CMK (cell line): ENCODE measurements at regions not wholly inside any gene's neighbourhood (a gene's known extent, or its start where the extent isn't known, plus 50 kb on each side); places are given as distances from the start of the nearest gene placed in this dataset.

Experiments used
- DNase-seq: peaks from one replicate; pipeline ENCODE4 v3.0.0-alpha.2; 2010; ENCODE audit warnings: low read depth

GRCh38 chr21:15151385-15152103 is 86.7 kb upstream of the NRIP1 start:
- no peak for DNase-seq

DNA sequence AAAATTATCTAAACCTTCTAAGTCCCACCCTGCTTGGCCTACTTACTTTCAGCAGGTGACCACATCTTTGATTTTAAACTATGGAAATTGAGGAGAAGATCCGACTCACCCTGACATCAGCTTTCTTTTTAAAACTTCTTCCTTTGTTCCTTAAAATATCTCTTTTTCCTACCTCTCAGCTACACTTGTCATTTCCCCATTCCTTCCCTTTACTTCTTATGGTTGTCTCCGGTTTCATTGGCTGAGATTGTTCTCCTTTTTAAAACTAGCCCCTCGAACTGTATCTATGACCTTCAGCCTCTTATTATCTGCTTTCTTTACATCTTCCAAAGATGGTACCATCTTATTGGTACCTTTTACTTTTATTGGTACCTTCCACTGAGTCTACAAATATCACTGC is 87.8 kb upstream of the NRIP1 start:
- DNase-seq = no peak

DNA sequence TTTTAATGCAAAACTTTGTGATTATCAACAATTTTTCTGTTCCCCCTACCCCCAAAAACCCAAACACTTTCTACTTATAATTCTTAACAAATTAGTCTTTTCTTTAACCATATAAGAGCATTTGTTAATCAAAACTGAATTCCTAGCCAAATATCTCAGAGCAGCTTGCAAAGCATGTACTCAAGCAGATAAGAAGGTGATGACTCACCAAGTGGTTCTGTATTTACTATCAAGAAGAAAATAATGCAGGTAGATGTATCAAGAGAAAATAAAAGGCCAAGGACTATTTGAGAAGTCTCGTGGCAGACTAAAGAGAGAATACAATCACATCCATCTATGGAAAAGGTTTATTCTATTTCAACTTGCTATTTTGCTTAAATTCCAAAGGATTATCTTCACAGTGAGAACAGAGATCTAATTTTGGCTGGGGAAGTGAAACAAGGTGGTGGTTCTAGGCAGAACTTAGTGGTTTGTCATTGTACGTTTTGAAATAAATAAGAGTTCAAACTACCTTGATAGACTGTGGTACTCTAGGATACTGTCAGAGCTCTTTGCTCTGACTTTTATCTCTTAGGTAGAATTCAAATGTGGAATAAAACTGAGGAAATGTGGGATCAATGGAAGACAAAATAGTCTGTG is 94.7 kb upstream of the NRIP1 start:
- DNase-seq = no peak

DNA sequence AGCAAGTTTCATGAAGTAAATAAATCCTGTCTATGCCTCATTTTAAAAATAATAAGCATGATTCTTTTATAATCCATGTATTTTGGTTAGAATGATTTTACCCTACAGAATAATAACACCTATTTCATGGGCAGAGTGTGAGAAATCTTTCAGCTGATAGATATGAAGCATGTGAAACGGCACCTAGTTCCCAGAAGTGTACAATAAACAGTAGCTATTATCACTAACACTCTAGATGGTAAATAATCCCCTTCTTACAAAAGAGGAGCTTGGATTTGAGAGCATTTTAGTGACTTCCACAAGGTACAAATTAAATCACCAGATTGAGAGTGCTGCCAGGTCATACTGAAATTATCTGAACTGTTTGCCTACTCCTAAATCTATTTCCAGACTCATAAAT is 95.3 kb upstream of the NRIP1 start:
- no peak for DNase-seq

GRCh38 chr21:15162921-15163320 is 98.1 kb upstream of the NRIP1 start:
- no peak for DNase-seq

GRCh38 chr21:15164273-15164672 is 99.5 kb upstream of the NRIP1 start:
- no peak for DNase-seq

DNA sequence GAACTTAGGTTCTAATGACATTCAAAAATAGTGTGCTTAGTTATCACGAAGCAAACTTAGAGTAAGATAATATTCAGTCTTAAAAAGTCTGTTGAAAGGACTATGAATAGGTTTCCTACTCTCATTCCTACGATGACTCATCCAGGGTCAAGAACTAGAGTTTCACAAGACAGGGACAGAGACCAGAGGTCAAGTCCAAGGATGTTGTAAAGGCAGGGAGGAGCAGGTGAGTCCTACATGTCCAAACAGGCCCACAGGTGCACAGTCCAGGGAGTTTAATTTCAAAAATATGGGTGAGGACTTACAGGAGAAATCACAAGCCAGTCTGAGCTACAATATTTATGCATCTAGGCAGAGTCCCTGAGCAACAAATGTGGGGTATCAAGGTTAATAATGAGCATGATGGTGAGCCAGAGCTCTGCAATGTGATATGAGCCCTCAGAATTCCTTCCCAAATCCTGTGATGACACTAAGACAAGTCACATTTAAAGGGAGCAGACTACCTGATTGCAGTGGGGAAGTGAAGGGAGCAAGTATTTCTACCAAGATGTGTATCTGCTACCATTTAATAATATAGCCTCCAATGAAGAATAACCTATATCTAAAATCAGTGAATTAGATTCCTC is 100.0 kb upstream of the NRIP1 start:
- no peak for DNase-seq

DNA sequence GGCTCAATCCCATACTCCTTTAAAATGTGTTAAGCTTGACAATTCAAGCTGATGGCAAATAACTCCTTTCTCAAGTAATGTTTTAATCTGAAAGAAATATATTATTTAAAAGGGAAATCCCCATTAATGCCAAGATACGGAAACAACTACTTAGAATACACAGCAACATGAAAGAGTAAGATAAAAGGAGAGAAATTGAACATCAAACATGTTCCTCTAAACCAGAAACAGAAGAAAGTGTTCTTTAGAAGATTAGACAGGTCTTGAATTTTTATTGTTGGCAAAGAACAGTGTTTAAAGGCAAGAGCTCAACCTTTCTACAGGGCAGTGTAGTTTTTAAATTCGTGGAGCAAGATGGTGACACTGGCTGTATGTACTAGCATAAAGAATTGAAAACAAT is 105.8 kb upstream of the NRIP1 start:
- DNase-seq = no peak

DNA sequence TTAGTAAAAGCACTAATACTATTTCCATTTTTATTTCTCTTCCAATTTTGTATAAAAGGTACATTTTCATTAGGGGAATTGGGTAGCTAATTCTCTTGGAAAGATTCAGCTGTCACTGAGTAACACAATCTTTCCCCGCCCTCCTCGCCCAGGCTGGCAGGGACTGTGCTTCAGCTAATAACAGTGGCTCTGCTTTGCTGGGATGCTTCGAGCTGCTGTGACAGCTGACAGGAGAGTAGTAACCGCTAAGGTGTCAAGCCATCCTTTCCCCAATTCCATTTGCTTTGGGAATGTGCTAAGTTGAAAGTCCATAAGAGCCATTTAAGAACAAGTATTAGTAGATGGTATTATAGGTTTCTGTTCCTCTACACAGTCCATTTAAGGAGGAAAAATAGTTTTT is 106.7 kb upstream of the NRIP1 start:
- DNase-seq = no peak

- no peak for DNase-seq
Measured at GRCh38 chr21:15172963-15173362, 108.2 kb upstream of the NRIP1 start.

- DNase-seq = no peak
Measured at GRCh38 chr21:15174923-15175322, 110.1 kb upstream of the NRIP1 start.

DNA sequence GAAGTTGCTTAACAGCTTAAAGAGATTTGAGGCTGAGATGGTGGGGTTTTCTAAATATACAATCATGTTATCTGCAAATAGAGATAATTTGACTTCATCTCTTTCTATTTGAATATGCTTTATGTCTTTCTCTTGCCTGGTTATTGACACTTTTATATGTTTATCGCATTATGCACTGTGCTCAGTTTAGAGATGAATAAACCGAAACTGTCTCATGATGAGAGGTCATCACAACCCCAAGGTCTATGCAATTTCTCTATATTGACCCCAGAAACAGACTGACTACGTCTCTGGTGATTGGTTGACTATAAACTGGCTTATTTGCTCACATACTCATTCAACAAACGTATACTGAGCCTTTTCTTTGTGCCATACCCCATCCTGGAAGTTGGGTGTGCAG is 117.9 kb upstream of the NRIP1 start:
- DNase-seq = no peak

- no peak for DNase-seq
Measured at GRCh38 chr21:15183813-15184257, 119.0 kb upstream of the NRIP1 start.

- no peak for DNase-seq
Measured at GRCh38 chr21:15190412-15190811, 125.6 kb upstream of the NRIP1 start.

GRCh38 chr21:15190837-15191236 is 126.0 kb upstream of the NRIP1 start:
- DNase-seq = no peak

- DNase-seq = no peak
Measured at GRCh38 chr21:15191342-15191741, 126.5 kb upstream of the NRIP1 start.

DNA sequence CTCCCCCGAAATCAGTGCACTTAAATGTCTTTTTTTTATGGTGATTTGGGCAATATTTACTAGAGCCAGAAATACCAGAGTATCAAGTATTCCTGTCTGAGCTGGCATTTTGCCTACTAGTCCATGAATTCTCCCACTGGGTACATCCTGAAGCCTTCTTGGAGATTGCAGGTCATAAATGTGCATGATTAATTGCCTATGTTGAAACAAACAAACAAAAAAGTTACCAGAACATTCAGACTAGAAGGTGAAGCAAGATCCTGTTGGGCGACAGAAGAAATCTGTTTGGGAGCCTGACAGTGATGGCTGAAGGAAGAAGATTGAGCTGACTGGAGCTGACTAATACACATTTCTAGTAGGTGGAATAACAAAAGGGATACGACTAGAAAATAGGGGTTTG is 127.4 kb upstream of the NRIP1 start:
- no peak for DNase-seq

DNA sequence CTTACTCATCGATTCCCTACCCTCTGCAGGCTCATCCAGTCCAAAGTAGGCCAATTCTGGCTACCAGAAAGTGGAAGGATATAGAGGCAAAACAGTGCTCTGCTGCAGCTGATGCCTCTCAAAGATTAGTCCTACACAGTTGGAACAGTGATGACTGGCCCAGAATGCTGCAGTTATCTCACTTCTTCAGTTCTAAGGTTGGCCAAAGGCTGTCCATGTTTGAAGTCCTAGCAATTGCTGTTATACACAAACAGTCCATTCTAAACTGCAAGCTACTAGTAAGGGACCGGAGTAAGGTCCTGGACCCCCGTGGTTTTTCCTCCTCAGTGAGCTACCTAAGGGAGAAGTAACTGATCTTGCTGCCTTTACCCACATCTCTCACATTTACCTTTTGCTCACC is 129.1 kb upstream of the NRIP1 start:
- no peak for DNase-seq

DNA sequence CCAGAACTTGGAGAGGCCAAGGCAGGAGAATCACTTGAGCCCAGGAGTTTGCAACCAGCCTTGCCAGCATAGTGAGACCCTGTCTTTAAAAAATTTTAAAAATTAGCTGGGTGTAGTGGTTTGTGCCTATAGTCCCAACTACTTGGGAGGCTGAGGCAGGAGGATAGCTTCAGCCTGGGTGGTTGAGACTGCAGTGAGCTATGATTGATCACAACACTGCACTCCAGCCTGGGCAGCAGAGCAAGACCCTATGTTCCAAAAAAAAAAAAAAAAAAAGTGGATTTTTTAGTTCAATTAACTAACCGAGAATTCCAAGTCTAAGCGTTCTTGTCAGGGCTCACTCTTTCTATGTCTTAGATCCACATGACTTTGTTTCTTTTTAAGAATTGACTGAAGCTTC is 130.3 kb upstream of the NRIP1 start:
- no peak for DNase-seq

DNA sequence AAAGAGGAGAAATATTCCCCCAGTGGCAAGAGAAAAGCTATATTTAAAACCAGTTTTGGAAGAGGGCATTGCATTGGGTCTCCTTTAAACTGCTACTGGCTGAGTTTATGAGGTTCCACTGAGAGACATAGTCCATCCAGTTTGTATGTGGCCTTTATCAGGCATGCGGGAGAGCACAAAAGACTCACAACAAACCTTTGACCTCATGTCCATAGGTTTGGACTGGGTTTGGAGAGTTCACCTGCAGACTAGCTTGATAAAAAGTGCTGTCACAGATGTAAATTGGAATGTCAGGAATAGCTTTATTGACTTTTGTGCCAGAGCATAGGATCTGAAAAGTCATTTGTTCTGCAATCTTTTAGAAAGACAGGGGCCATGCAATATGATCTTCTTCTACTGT is 131.0 kb upstream of the NRIP1 start:
- DNase-seq = no peak

GRCh38 chr21:15197696-15198095 is 132.9 kb upstream of the NRIP1 start:
- no peak for DNase-seq

DNA sequence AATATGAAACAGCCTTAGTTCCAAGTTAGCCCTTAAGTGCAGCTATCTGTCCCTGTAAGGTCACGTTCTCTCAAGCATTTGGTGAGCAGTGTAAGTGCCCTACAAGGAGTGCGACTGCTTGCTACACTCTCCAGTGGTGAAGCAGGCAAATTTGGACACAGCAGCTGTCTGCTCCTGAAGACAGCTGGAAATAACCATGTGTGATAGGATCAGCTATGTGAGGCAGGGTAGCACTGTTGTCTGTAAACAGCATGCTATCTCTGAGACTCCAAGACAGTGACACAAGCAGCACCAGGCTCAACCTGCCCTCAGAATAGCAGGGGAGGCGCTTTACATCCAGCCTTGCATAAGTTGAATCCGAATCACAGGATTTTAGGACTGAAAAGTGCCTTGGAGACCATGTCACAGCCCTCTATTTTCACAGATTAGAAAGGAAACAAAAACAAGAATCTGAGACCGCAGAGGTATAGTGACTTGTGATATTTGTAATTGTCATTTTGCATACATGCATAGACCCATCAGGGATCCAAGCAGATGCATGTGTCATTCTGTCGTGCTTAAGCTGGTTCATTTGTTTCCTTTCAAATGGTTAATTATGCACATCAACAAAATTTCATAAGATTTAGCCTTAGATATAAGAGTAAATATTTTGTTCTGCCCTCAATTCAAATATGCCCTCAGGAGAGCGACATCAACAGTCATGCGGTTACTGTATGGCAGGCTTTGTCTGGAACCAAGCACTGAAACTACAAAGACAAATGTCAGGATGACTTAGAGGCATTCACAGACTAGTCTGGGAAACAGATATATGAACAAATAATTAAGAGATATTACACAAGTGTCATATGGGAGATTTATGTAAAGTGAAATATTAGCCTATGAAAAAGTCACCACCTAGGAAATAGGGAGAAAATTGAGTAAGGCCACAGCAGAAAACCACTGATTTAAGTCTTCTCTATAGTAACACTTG is 134.9 kb upstream of the NRIP1 start:
- DNase-seq = no peak
